ENCODE measurements at regions not wholly inside any gene's neighbourhood (a gene's known extent, or its start where the extent isn't known, plus 50 kb on each side); places are given as distances from the start of the nearest gene placed in this dataset.

GRCh38 chr1:165011991-165012531 lies 344.5 kb downstream of the LMX1A start:
- ATAC-seq (ENCODE audit: insufficient number of reproducible peaks, low FRiP score, low read depth): no peak
- H3K27ac ChIP-seq: no peak overlapping the region
- H3K36me3 ChIP-seq: no peaks in the 10 kb centered on the region

GRCh38 chr1:165011186-165011585 lies 345.3 kb downstream of the LMX1A start:
- no peaks in the 10 kb centered on the region for H3K4me1 ChIP-seq (ENCODE audit: control insufficient read depth in 1 of 2, low read depth in 2 of 2)
- no peak overlapping the region for H3K27ac ChIP-seq
- ATAC-seq (ENCODE audit: insufficient number of reproducible peaks, low FRiP score, low read depth) (no peak), DNase-seq (ENCODE audit: low spot score) (no peak)
- H3K4me3 ChIP-seq: no peak overlapping the region
- no peaks in the 10 kb centered on the region for H3K36me3 ChIP-seq
- no peaks in the 10 kb centered on the region for H3K27me3 ChIP-seq (replicated peaks; ENCODE audit: insufficient read depth)
- no peak for TF ChIP-seq CTCF (IDR thresholded peaks at IDR 0.05)
- H3K9me3 ChIP-seq: no peaks in the 10 kb centered on the region

More at GRCh38 chr1:165011991-165012531, 344.5 kb downstream of the LMX1A start:
- TF ChIP-seq CTCF (IDR thresholded peaks at IDR 0.05): no peak
- no peaks in the 10 kb centered on the region for H3K9me3 ChIP-seq
- no peak overlapping the region for H3K4me3 ChIP-seq
- H3K4me1 ChIP-seq (ENCODE audit: control insufficient read depth in 1 of 2, low read depth in 2 of 2): no peaks in the 10 kb centered on the region
- no peak for DNase-seq (ENCODE audit: low spot score)
- H3K27me3 ChIP-seq (replicated peaks; ENCODE audit: insufficient read depth): no peaks in the 10 kb centered on the region

GRCh38 chr1:165010418-165011070 lies 346.0 kb downstream of the LMX1A start:
- H3K27me3 ChIP-seq (replicated peaks; ENCODE audit: insufficient read depth): no peaks in the 10 kb centered on the region
- H3K27ac ChIP-seq: no peak overlapping the region
- ATAC-seq (ENCODE audit: insufficient number of reproducible peaks, low FRiP score, low read depth) (no peak), DNase-seq (ENCODE audit: low spot score) (no peak)
- H3K4me1 ChIP-seq (ENCODE audit: control insufficient read depth in 1 of 2, low read depth in 2 of 2): no peaks in the 10 kb centered on the region
- no peaks in the 10 kb centered on the region for H3K9me3 ChIP-seq
- no peaks in the 10 kb centered on the region for H3K36me3 ChIP-seq
- H3K4me3 ChIP-seq: no peak overlapping the region
- TF ChIP-seq CTCF (IDR thresholded peaks at IDR 0.05): no peak

GRCh38 chr1:165006831-165007230 lies 349.7 kb downstream of the LMX1A start:
- H3K9me3 ChIP-seq: no peaks in the 10 kb centered on the region
- DNase-seq (ENCODE audit: low spot score): no peak
- H3K36me3 ChIP-seq: no peaks in the 10 kb centered on the region
- H3K27ac ChIP-seq: no peak overlapping the region
- no peak for ATAC-seq (ENCODE audit: insufficient number of reproducible peaks, low FRiP score, low read depth)
- H3K27me3 ChIP-seq (replicated peaks; ENCODE audit: insufficient read depth): no peaks in the 10 kb centered on the region
- no peak overlapping the region for H3K4me3 ChIP-seq
- H3K4me1 ChIP-seq (ENCODE audit: control insufficient read depth in 1 of 2, low read depth in 2 of 2): no peaks in the 10 kb centered on the region
- no peak for TF ChIP-seq CTCF (IDR thresholded peaks at IDR 0.05)

- H3K36me3 ChIP-seq: no peaks in the 10 kb centered on the region
- TF ChIP-seq CTCF (IDR thresholded peaks at IDR 0.05): no peak
- no peak for ATAC-seq (ENCODE audit: insufficient number of reproducible peaks, low FRiP score, low read depth)
- no peaks in the 10 kb centered on the region for H3K4me1 ChIP-seq (ENCODE audit: control insufficient read depth in 1 of 2, low read depth in 2 of 2)
- no peak overlapping the region for H3K4me3 ChIP-seq
- DNase-seq (ENCODE audit: low spot score): no peak
- H3K27ac ChIP-seq: no peak overlapping the region
- H3K27me3 ChIP-seq (replicated peaks; ENCODE audit: insufficient read depth): no peaks in the 10 kb centered on the region
- H3K9me3 ChIP-seq: no peaks in the 10 kb centered on the region
Measured at GRCh38 chr1:164999146-164999545, 357.4 kb downstream of the LMX1A start.

All from thoracic aorta (tissue), 2 donors.